Keratinocyte (primary cell): ENCODE measurements at regions not wholly inside any gene's neighbourhood (a gene's known extent, or its start where the extent isn't known, plus 50 kb on each side); places are given as distances from the start of the nearest gene placed in this dataset.

Experiments used
- EZH2 ChIP-seq: IDR thresholded peaks from one replicate; pipeline ENCODE4 v1.6.1; 2012; ENCODE audit warnings: inconsistent platforms, mild to moderate bottlenecking, low read length, moderate library complexity
- TF ChIP-seq, protein P1 (sequence below), 3 experiments: IDR thresholded peaks in 1 of 3; conservative IDR thresholded peaks in 1 of 3; optimal IDR thresholded peaks in 1 of 3; 2 replicates in 2 of 3; 3 replicates in 1 of 3; pipeline versions ENCODE3 to v1.5.1; 2011; ENCODE audit warnings: low read length in 3 of 3, mild to moderate bottlenecking in 3 of 3, moderate library complexity in 2 of 3, control low read depth in 1 of 3, inconsistent platforms in 1 of 3; ENCODE audit not compliant: insufficient read depth in 2 of 3; ENCODE audit errors: extremely low read depth in 1 of 3

DNA sequence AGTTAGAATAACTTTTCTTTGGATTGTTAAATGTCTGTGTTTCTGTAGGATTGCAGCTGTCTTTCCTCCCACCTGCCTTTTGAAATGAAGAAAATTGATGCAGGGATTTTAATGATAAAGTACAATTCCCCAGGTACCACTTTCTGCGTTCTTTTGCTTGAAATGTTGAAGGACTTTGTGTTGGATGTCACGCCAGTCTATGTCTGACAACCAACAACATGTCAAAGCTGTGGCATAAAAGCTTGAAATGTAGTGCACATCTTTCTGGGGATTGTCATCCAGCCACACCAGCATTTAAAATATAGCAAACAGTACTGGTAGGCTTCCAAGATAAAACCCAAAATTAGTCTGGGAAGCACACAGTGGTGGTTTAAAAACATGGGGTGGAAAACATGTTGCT is 381.4 kb downstream of the TMEM161B start:
- TF ChIP-seq, protein P1, sequence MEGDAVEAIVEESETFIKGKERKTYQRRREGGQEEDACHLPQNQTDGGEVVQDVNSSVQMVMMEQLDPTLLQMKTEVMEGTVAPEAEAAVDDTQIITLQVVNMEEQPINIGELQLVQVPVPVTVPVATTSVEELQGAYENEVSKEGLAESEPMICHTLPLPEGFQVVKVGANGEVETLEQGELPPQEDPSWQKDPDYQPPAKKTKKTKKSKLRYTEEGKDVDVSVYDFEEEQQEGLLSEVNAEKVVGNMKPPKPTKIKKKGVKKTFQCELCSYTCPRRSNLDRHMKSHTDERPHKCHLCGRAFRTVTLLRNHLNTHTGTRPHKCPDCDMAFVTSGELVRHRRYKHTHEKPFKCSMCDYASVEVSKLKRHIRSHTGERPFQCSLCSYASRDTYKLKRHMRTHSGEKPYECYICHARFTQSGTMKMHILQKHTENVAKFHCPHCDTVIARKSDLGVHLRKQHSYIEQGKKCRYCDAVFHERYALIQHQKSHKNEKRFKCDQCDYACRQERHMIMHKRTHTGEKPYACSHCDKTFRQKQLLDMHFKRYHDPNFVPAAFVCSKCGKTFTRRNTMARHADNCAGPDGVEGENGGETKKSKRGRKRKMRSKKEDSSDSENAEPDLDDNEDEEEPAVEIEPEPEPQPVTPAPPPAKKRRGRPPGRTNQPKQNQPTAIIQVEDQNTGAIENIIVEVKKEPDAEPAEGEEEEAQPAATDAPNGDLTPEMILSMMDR (optimal IDR thresholded peaks at IDR 0.05 in 1 of 3, IDR thresholded peaks at IDR 0.05 in 1 of 3, conservative IDR thresholded peaks at IDR 0.05 in 1 of 3; ENCODE audit: extremely low read depth in 1 of 3, insufficient read depth in 2 of 3, low read length in 3 of 3): no peak
- no peak for TF ChIP-seq EZH2
